GM10248 (cell line): ENCODE measurements at regions not wholly inside any gene's neighbourhood (a gene's known extent, or its start where the extent isn't known, plus 50 kb on each side); places are given as distances from the start of the nearest gene placed in this dataset.

Experiments
- CTCF ChIA-PET: fragments of 300-600 bp; sonication (Branson Sonifier 250); formaldehyde crosslinking; extraction: SDS; loops from one replicate; lab custom pipeline; 2021; ENCODE audit warnings: antibody characterized with exemption; lab: Yijun Ruan, JAX
- POLR2A ChIA-PET: fragments of 350-650 bp; sonication (Branson Sonifier 250); formaldehyde crosslinking; extraction: SDS; loops from one replicate; lab custom pipeline; 2020; ENCODE audit warnings: antibody characterized with exemption; lab: Yijun Ruan, JAX
- DNase-seq: peaks from one replicate; pipeline ENCODE4 v3.0.0; 2012; ENCODE audit errors: extremely low spot score
- TF ChIP-seq, protein P1 (sequence below): IDR thresholded peaks from 2 replicates; pipeline ENCODE4 v1.5.1; 2012; ENCODE audit warnings: mild to moderate bottlenecking, low read depth; ENCODE audit errors: extremely low read depth, missing control alignments, control extremely low read depth

DNA sequence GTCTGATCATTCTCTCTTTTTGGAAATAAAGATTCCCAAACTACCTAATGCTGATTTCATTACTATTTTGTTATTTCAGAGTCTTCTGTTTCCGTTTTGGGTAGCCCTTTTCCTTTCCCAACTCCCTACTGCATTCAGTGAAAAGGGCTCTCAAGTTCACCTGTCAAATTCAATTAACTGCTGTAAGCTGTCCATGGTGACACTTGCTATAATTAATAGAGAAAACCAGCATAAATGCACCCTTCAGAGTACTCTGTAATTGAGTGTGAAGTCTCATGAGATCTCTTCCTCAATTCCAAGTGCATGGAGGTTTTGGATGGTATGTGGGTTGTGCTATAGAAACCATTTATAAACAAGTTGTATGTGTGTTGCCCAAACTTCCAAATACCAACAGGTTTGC is 187.2 kb downstream of the RPL10L start:
- TF ChIP-seq, protein P1, sequence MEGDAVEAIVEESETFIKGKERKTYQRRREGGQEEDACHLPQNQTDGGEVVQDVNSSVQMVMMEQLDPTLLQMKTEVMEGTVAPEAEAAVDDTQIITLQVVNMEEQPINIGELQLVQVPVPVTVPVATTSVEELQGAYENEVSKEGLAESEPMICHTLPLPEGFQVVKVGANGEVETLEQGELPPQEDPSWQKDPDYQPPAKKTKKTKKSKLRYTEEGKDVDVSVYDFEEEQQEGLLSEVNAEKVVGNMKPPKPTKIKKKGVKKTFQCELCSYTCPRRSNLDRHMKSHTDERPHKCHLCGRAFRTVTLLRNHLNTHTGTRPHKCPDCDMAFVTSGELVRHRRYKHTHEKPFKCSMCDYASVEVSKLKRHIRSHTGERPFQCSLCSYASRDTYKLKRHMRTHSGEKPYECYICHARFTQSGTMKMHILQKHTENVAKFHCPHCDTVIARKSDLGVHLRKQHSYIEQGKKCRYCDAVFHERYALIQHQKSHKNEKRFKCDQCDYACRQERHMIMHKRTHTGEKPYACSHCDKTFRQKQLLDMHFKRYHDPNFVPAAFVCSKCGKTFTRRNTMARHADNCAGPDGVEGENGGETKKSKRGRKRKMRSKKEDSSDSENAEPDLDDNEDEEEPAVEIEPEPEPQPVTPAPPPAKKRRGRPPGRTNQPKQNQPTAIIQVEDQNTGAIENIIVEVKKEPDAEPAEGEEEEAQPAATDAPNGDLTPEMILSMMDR, result no peak
- POLR2A ChIA-PET, result no interaction called here
- DNase-seq, result no peak
- CTCF ChIA-PET, result no interaction called here

DNA sequence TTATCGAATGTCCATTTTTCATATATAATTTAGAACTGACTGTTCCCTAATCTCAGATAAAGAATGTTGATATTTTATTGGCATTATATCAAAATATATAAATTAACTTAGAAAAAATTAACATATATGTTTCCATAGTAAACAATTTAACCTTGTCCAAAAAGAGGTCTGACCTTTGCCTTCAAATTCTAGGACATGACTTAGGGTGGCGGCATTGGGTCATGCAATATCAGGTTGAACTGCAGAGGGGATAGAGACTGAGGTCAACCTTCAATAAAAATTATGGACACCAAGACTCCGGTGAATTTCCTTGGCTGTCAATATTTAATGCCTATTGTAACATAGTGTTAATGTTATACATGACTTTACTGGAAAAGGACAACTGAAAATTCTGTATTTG is 199.8 kb downstream of the RPL10L start:
- DNase-seq, result no peak
- CTCF ChIA-PET, result no interaction called here
- POLR2A ChIA-PET, result no interaction called here
- TF ChIP-seq, protein P1, result no peak

DNA sequence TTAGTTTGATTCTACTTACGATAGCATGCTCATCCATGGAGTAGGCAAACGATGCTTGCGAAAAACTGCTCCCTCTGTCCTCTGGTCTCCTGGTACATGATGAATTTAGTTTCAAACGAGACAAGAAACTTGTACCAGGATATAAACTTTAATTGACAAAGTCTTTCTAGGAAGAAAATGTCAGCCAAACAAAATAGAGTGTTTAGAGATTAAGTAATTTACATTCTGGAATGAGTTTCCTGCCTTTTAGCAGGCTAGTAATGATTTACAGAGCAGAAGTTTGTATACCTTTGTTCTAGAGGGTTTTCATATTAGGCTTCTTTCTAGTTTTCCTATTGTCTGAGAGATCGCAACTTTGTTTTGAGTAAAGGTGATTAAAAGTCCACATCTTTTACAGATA is 206.9 kb downstream of the RPL10L start:
- CTCF ChIA-PET, result no interaction called here
- no peak for DNase-seq
- TF ChIP-seq, protein P1, result no peak
- POLR2A ChIA-PET, result no interaction called here

DNA sequence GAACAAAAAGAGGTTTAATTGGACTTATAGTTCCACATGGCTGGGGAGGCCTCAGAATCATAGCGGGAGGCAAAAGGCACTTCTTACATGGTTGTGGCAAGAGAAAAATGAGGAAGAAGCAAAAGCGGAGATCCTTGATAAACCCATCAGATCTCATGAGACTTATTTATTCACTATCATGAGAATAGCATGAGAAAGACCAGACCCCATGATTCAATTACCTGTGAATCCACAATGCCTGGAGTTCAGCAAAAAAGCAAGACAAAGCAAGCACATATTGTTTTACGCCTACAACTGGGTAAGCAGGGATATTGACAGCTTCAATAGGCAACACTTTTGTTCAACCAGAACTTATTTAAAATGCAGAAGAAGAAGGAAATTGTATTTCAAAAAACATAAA is 218.2 kb downstream of the RPL10L start:
- DNase-seq, result no peak
- CTCF ChIA-PET, result no interaction called here
- TF ChIP-seq, protein P1, result no peak
- POLR2A ChIA-PET, result no interaction called here

DNA sequence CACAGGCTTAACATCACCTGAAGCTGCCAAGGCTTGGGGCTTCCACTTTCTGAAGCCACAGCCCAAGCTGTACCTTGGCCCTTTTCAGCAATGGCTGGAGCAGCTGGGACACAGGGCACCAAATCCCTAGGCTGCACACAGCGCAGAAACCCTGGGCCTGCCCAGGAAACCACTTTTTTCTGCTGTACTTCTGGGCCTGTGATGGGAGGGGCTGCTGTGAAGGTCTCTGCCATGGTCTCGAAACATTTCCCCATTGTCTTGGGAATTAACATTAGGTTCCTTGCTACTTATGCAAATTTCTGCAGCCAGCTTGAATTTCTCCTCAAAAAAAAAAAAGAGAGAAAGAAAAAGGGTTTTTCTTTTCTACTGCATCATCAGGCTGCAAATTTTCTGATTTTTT is 219.1 kb downstream of the RPL10L start:
- no peak for DNase-seq
- ChIA-PET CTCF (no interaction called here), POLR2A (no interaction called here)
- TF ChIP-seq, protein P1, result no peak

DNA sequence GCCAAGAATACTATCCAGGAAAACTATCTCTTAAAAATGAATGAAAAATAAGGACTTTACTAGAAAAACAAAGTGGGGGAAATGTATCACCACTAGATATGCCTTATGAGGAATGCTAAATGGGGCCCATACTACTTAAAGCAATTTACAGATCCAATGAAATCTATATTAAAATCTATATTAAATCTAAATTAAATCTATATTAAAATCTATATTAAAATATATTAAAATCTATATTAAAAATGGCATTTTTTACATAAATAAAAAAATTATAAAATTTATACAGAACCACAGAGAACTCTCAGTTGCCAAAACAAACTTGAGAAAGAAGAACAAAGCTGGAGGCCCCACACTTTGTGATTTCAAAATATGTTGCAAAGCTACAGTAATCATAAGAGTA is 234.5 kb downstream of the RPL10L start:
- CTCF ChIA-PET, result no interaction called here

More for the DNA sequence above, 234.5 kb downstream of the RPL10L start:
- no peak for DNase-seq
- TF ChIP-seq, protein P1, result no peak
- POLR2A ChIA-PET, result no interaction called here
